Skeletal muscle tissue (tissue), 3 donors: ENCODE measurements at regions not wholly inside any gene's neighbourhood (a gene's known extent, or its start where the extent isn't known, plus 50 kb on each side); places are given as distances from the start of the nearest gene placed in this dataset.

ENCODE experiments used
- H3K27ac ChIP-seq: one replicate; pipeline ENCODE4 v1.7.0; 2013; ENCODE audit warnings: mild to moderate bottlenecking, low read depth, low read length, inconsistent platforms
- H3K27me3 ChIP-seq, 3 donors: one replicate each; pipeline ENCODE4 v1.7.0; 2013; ENCODE audit warnings: low read length in 3 of 3; ENCODE audit not compliant: control insufficient read depth in 3 of 3, insufficient read depth in 3 of 3
- H3K36me3 ChIP-seq, 3 donors: one replicate each; pipeline ENCODE4 v1.7.0; 2013; ENCODE audit warnings: low read length in 3 of 3; ENCODE audit not compliant: control insufficient read depth in 3 of 3, insufficient read depth in 3 of 3
- H3K4me1 ChIP-seq, 3 donors: one replicate each; pipeline ENCODE4 v1.7.0; 2013; ENCODE audit warnings: low read length in 3 of 3, mild to moderate bottlenecking in 3 of 3; ENCODE audit not compliant: control insufficient read depth in 3 of 3, insufficient read depth in 3 of 3
- H3K4me3 ChIP-seq, 3 donors: one replicate each; pipeline ENCODE4 v1.7.0; 2013; ENCODE audit warnings: low read length in 3 of 3
- H3K9ac ChIP-seq, 3 donors: one replicate each; pipeline ENCODE4 v1.7.0; 2013; ENCODE audit warnings: low read length in 3 of 3, mild to moderate bottlenecking in 3 of 3, moderate library complexity in 2 of 3, low read depth in 1 of 3
- H3K9me3 ChIP-seq, 3 donors: one replicate each; pipeline ENCODE4 v1.7.0; 2013; ENCODE audit warnings: low read length in 3 of 3; ENCODE audit not compliant: control insufficient read depth in 3 of 3
- donor health status: Osteomylitis.

DNA sequence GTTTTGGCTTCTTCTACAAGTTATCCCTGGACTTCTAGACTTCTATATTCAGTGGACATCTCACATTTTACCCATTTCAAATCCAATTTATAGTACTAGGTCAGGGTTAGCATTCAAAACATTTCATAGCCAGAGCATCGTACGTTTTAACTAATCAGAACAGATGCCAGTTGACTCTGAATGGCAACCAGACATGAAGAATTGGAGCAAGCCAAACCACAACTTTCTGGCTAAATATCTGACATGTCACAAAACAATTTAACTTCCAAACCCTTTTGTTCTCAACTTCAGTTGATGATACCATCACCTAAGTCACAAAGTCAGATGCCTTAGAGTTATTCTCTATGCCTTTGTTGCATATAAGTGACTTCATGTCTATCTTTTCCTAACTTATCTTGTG is 1105.7 kb downstream of the XPNPEP1 start:
- Histone ChIP-seq H3K27ac (no peak overlapping the region), H3K27me3 (no peaks in the 10 kb centered on the region), H3K36me3 (no peaks in the 10 kb centered on the region), H3K9me3 (no peaks in the 10 kb centered on the region), H3K4me1 (no peaks in the 10 kb centered on the region), H3K4me3 (no peak overlapping the region), H3K9ac (no peak overlapping the region)

DNA sequence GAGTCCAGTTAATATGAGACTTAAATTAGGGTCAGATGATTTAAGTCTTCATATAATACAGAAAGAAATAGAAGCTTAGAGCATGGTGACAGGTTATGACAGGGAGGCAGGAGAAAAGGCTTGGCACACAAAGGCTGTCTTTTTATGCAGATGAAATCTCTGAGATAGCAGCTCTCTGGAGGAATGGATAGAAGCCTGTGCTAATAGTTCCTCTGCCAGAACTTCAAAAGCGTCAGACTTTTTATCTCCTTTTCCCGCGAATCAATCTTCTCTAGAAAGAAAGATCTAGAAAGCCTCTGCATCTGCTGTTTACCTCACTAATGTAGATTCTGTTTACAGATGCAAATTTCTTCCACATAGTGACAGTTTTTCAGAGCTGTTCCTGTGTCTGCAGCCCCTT is 1106.2 kb downstream of the XPNPEP1 start:
- no peaks in the 10 kb centered on the region for H3K36me3 ChIP-seq
- H3K4me1 ChIP-seq: no peaks in the 10 kb centered on the region
- H3K27me3 ChIP-seq: no peaks in the 10 kb centered on the region
- no peak overlapping the region for H3K4me3 ChIP-seq
- no peaks in the 10 kb centered on the region for H3K9me3 ChIP-seq
- no peak overlapping the region for H3K27ac ChIP-seq
- no peak overlapping the region for H3K9ac ChIP-seq

DNA sequence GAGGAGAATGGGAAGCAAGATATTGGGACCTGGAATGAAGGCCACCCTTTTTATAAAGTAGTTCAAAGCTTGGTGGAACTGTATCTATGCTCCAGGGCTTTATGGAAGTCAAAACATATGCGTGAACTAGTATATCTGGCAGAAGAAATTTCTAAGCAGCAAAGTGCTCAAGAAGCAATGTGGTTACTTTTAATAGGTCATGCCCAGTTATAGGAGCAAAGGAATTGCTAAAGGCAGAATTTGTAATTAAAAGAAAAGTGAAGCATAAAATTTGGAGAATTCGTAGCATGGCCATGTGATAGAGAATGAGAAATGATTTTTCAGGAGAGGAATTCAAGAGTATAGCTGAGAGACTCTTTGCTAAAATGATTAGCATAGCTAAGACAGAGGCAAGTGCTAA is 1110.4 kb downstream of the XPNPEP1 start:
- H3K27ac ChIP-seq: no peak overlapping the region
- H3K9me3 ChIP-seq: no peaks in the 10 kb centered on the region
- H3K9ac ChIP-seq: no peak overlapping the region
- H3K27me3 ChIP-seq: no peaks in the 10 kb centered on the region
- no peak overlapping the region for H3K4me3 ChIP-seq
- no peaks in the 10 kb centered on the region for H3K36me3 ChIP-seq
- no peaks in the 10 kb centered on the region for H3K4me1 ChIP-seq

DNA sequence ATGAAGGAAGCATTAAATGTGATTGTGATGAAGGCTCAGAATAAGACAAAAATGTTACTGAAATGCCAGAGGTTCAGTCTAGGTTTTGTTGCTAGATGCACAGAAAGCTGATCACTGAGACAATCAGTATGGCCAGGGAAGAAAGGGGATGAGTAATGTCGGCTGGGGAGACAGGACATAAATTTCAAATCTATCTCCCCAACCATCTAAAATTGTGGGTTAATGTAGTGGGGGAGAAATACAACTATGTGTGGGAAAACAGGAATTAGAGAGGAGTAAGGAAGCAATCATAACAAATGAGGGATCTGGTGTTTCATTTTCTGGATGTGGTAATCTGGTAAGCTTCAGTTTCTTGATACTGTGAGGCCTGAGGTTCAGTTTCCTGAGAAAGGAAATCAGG is 1111.0 kb downstream of the XPNPEP1 start:
- Histone ChIP-seq H3K9me3 (no peaks in the 10 kb centered on the region), H3K4me1 (no peaks in the 10 kb centered on the region), H3K27me3 (no peaks in the 10 kb centered on the region), H3K4me3 (no peak overlapping the region), H3K9ac (no peak overlapping the region), H3K36me3 (no peaks in the 10 kb centered on the region), H3K27ac (no peak overlapping the region)

GRCh38 chr10:108808228-108808627 is 1115.1 kb downstream of the XPNPEP1 start:
- no peak overlapping the region for H3K4me3 ChIP-seq
- H3K36me3 ChIP-seq: no peaks in the 10 kb centered on the region
- no peaks in the 10 kb centered on the region for H3K4me1 ChIP-seq
- no peaks in the 10 kb centered on the region for H3K27me3 ChIP-seq
- no peak overlapping the region for H3K9ac ChIP-seq
- H3K9me3 ChIP-seq: no peaks in the 10 kb centered on the region
- H3K27ac ChIP-seq: no peak overlapping the region

GRCh38 chr10:108801775-108802517 is 1121.4 kb downstream of the XPNPEP1 start:
- Histone ChIP-seq H3K9ac (no peak overlapping the region), H3K27me3 (no peaks in the 10 kb centered on the region), H3K4me3 (no peak overlapping the region), H3K4me1 (no peaks in the 10 kb centered on the region), H3K36me3 (no peaks in the 10 kb centered on the region), H3K9me3 (no peaks in the 10 kb centered on the region), H3K27ac (no peak overlapping the region)

DNA sequence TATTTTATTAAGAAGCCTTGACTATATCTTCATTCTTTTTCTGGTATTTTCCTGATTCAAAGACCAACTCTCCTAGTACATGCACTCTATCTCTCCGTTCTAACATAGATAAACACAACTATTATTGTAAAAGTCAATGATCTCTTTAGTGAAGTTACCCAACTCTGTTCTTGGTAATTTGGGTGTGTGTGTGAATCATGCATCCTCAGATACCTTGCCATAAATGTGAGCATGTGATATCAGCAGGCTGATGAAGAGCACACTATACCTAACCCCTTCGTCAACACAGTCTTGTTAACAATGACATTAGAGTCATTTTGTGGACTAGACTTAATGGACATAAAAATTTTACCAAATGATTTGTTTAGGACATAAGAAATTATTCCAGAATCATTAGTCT is 1122.1 kb downstream of the XPNPEP1 start:
- no peaks in the 10 kb centered on the region for H3K36me3 ChIP-seq
- no peak overlapping the region for H3K9ac ChIP-seq
- no peaks in the 10 kb centered on the region for H3K4me1 ChIP-seq
- no peaks in the 10 kb centered on the region for H3K9me3 ChIP-seq
- no peak overlapping the region for H3K4me3 ChIP-seq
- H3K27ac ChIP-seq: no peak overlapping the region
- no peaks in the 10 kb centered on the region for H3K27me3 ChIP-seq

- no peak overlapping the region for H3K9ac ChIP-seq
- no peaks in the 10 kb centered on the region for H3K9me3 ChIP-seq
These were observed 1125.7 kb downstream of the XPNPEP1 start for GRCh38 chr10:108797573-108797972.

DNA sequence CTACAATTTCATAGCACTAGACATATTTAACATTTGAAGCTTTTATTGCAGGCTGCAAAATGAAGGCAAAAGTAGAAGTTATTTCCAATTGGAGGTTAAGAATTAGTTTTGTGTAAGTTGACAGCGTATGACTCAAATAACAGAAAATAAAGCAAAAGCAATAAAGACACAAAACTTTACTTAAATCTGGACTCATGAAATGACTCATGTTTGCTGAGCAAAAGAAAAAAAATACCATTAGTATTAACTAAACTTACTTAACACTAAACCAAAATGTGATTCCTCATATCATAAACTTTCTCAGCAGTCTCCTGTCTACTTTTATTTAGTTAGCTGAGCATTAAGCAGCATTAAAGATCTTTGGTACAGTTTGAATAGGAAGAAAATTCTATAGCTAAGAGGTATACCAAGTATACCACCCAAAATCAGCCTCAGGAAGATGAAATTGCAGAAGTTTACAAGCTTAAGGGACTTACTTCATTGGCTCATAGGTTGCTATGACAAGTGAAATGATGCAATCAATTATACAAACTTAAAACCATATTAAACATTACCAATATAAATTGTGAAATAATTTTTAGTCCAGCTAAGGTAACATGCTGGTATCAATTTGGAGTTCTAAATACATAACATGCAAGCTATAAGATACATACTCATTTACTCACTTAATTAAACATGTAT is 1131.4 kb downstream of the XPNPEP1 start:
- no peaks in the 10 kb centered on the region for H3K4me1 ChIP-seq
- H3K4me3 ChIP-seq: no peak overlapping the region
- H3K9me3 ChIP-seq: no peaks in the 10 kb centered on the region
- no peaks in the 10 kb centered on the region for H3K36me3 ChIP-seq
- H3K27me3 ChIP-seq: no peaks in the 10 kb centered on the region
- no peak overlapping the region for H3K27ac ChIP-seq
- H3K9ac ChIP-seq: no peak overlapping the region

More at GRCh38 chr10:108797573-108797972, 1125.7 kb downstream of the XPNPEP1 start:
- Histone ChIP-seq H3K27me3 (no peaks in the 10 kb centered on the region), H3K4me1 (no peaks in the 10 kb centered on the region), H3K36me3 (no peaks in the 10 kb centered on the region), H3K4me3 (no peak overlapping the region), H3K27ac (no peak overlapping the region)

GRCh38 chr10:108791030-108791429 is 1132.3 kb downstream of the XPNPEP1 start:
- Histone ChIP-seq H3K27ac (no peak overlapping the region), H3K9me3 (no peaks in the 10 kb centered on the region), H3K9ac (no peak overlapping the region), H3K4me1 (no peaks in the 10 kb centered on the region), H3K4me3 (no peak overlapping the region), H3K36me3 (no peaks in the 10 kb centered on the region), H3K27me3 (no peaks in the 10 kb centered on the region)
